Right cardiac atrium (tissue), 5 donors: ENCODE measurements at regions not wholly inside any gene's neighbourhood (a gene's known extent, or its start where the extent isn't known, plus 50 kb on each side); places are given as distances from the start of the nearest gene placed in this dataset.
"Not testable (repeated sequence)": the region's sequence is repeated elsewhere in the genome, so short reads cannot be mapped to it uniquely, and the experiment has no call there.

ENCODE experiments used
- ATAC-seq, 2 donors: fragments of 200-7000 bp; cut with Tn5 transposase; one replicate each; pipeline versions ENCODE4 v1.8.0 to v1.9.1; 2020; ENCODE audit warnings: moderate library complexity in 2 of 2, mild to moderate bottlenecking in 1 of 2
- DNase-seq, 3 donors: peaks; one replicate each; pipeline ENCODE4 v3.0.0-alpha.2; 2020
- H3K27ac ChIP-seq: one replicate; pipeline ENCODE4 v1.5.1; 2013; ENCODE audit warnings: mild to moderate bottlenecking, low read length, control low read depth, moderate library complexity
- H3K27me3 ChIP-seq: one replicate; pipeline ENCODE4 v1.6.1; 2013; ENCODE audit not compliant: control insufficient read depth, insufficient read depth
- H3K4me1 ChIP-seq: one replicate; pipeline ENCODE4 v1.6.1; 2013; ENCODE audit warnings: low read length; ENCODE audit not compliant: control insufficient read depth, insufficient read depth
- H3K4me3 ChIP-seq: one replicate; pipeline ENCODE4 v1.5.1; 2013; ENCODE audit warnings: low read length, control low read depth
- H3K9me3 ChIP-seq: one replicate; pipeline ENCODE4 v1.6.1; 2013; ENCODE audit warnings: low read length; ENCODE audit not compliant: control insufficient read depth
- whole genome bisulfite sequencing: extraction: QIAGEN DNeasy Blood & Tissue Kit; methylation state at CpG from one replicate; pipeline ENCODE4 v1.1.7; 2013; 5-methylcytosine and 5-hydroxymethylcytosine counted together
- intact Hi-C, 4 donors: fragments of 100-400 bp; cut with DNase I; formaldehyde crosslinking; loops; one replicate each; pipeline versions ENCODE4 v1.11.0 to v1.14.0; 2022 to 2023
- donor health status: healthy with polysubstance abuse.
- donor health status: DM: no; HTN: yes; CAD: no.
- donor health status: DM: no; HTN: no; CAD: no.
- donor health status: DM: no; HTN: yes; CAD: no; lungs with severe emphysema.
- donor health status: DM: yes; HTN: yes; CAD: no.

DNA sequence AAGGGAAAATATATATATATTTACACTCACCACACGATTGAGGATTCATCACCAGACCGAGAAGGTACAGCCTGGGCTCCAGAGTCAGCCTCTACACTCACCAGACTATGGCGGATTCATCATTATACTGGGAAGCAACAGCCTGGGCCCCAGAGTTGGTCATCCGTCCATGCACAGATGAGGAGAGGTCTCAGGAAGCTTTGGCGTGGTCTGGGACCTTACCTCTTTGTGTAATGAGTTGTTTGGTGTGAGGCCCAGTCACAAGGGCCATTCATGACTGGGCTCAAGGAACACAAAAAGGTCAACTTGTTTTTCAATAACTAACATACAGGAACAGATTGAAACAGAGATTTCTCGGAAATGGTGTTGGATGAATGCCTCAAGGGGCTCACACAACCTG is 926.1 kb downstream of the FAM133A start:
- DNase-seq (no peak), ATAC-seq (no peak)
- Histone ChIP-seq H3K27ac (no peak overlapping the region), H3K27me3 (no peaks in the 10 kb centered on the region), H3K4me1 (no peaks in the 10 kb centered on the region), H3K9me3 (no peaks in the 10 kb centered on the region), H3K4me3 (no peak overlapping the region)
- WGBS = 77% methylated on average over 6 of the region's 6 CpGs
- intact Hi-C loops = no loop called here

DNA sequence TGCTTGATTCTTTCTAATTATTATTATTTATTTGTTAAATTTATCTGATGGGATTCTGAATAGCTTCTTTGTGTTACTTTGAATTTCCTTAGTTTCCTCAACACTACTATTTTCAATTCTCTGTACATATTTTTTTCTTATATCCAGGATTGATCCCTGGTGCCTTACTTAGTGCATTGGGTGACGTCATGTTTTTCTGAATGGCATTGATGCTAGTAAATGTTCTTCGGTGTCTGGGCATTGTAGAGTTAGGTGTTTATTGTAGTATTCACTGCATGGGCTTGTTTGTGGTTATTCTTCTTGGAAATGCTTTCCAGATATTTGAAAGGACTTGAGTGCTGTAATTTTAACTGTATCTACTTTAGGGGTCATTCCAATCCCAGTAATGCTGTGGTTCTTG is 938.1 kb downstream of the FAM133A start:
- intact Hi-C loops = no loop called here
- ATAC-seq = no peak
- WGBS = 77% methylated on average over 2 of the region's 2 CpGs

DNA sequence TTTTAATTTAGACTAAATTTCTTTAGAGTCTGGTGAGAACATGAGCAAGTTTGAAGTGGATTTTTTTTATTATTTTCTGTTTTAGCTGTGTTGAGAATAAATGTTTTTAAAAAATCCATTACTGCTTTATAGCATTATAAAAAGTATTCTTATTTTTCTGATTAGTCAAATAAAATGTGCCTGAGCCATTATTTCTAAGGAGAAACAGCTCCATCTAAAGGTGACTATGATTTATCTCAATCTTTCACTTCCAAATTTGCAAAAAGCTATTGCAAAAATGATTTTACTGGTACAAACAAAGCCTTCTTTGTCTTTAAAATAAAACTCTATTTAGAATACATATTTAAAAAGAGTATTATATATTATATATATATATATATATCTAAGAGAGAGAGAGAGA is 959.2 kb downstream of the FAM133A start:
- no peaks in the 10 kb centered on the region for H3K9me3 ChIP-seq
- DNase-seq (no peak), ATAC-seq (no peak)
- no peaks in the 10 kb centered on the region for H3K27me3 ChIP-seq
- no peaks in the 10 kb centered on the region for H3K4me1 ChIP-seq
- intact Hi-C loops = no loop called here
- H3K27ac ChIP-seq = no peak overlapping the region
- no peak overlapping the region for H3K4me3 ChIP-seq

More for the DNA sequence above, 938.1 kb downstream of the FAM133A start:
- DNase-seq = no peak
- no peak overlapping the region for H3K4me3 ChIP-seq
- no peaks in the 10 kb centered on the region for H3K9me3 ChIP-seq
- no peaks in the 10 kb centered on the region for H3K4me1 ChIP-seq
- H3K27ac ChIP-seq = no peak overlapping the region
- H3K27me3 ChIP-seq = no peaks in the 10 kb centered on the region

DNA sequence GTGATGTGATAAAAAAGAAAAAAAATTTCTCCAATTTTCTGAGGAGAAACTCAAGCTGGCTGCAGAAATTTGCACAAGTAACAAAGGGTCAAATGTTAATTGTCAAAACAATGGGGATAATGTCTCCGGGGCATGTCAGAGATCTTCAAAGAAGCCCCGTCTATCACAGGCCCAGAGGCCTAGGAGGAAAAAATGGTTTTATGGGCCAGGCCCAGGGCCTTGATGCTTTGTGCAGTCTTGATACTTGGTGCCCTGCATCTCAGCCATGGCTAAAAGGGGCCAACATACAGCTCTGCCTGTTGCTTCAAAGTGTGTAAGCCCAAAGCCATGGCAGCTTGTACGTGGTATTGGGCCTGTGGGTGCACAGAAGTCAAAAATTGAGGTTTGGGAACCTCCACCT is 961.0 kb downstream of the FAM133A start:
- DNase-seq (no peak), ATAC-seq (no peak)
- WGBS = 86% methylated on average over 3 of the region's 3 CpGs
- H3K4me3 ChIP-seq = no peak overlapping the region
- H3K9me3 ChIP-seq = no peaks in the 10 kb centered on the region
- intact Hi-C loops = no loop called here
- H3K27me3 ChIP-seq = no peaks in the 10 kb centered on the region
- no peaks in the 10 kb centered on the region for H3K4me1 ChIP-seq
- no peak overlapping the region for H3K27ac ChIP-seq

DNA sequence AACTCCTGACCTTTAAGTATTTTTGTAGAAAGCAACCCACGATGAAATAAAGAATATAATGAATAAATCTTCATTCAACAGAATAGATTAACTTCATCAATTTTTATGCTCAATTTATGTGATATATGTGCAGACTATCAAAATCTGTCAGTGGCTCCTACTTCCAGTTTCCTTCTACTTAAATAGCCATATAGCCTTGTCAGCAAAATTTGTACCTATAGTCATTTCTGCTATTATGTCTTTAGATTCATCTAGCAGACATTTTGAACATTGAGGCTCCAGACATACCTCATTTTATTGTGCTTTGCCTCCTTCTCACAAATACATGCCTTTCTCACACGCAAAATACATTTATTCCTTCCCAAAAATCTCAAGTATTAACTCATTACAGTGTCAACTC is 971.7 kb downstream of the FAM133A start:
- Histone ChIP-seq H3K4me1 (no peaks in the 10 kb centered on the region), H3K9me3 (no peaks in the 10 kb centered on the region), H3K27ac (no peak overlapping the region), H3K27me3 (no peaks in the 10 kb centered on the region), H3K4me3 (no peak overlapping the region)
- 79% methylated on average over 2 of the region's 2 CpGs for WGBS
- ATAC-seq (no peak), DNase-seq (no peak)
- intact Hi-C loops = no loop called here

DNA sequence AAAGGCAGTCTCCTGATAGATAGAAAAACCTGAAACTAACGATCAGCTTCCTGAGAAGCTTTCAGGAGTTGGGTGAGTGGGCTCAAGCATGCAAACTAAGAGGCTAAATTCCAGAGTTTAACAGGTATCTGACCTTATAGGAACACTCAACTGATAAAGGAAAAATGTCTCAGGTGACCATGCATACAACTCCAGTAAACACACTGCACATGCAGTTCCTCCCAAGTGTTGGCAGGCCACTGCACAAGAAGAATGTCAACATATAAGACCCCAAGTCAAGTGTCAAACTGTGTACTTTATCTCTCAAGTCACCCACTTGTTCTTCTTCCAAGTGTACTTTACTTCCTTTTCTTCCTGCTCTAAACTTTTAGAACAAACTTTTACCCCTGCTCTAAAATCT is 981.2 kb downstream of the FAM133A start:
- no peaks in the 10 kb centered on the region for H3K27me3 ChIP-seq

DNA sequence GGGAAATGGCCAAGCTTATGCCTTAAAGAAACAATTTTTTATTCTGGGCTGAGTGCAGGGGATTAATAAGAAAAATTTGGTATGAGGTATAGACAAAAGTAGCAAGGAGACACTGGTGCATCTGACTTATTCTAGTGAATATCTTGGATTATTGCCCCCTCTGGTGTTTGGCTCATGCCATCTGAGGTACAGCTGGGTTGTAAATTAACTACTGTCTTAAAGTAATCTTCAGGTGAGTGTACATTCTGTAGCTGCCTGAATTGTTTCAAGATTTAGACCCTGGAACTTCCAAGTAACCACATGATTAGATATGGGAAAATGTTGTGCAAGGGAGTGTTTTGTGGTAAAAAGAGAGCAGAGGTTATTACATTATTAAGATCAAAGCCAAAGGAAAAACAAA is 988.7 kb downstream of the FAM133A start:
- Histone ChIP-seq H3K27ac (no peak overlapping the region), H3K27me3 (no peaks in the 10 kb centered on the region), H3K4me1 (no peaks in the 10 kb centered on the region), H3K4me3 (no peak overlapping the region), H3K9me3 (no peaks in the 10 kb centered on the region)
- ATAC-seq (no peak), DNase-seq (no peak)
- intact Hi-C loops = no loop called here

More for the DNA sequence above, 981.2 kb downstream of the FAM133A start:
- no peak overlapping the region for H3K4me3 ChIP-seq
- no peak overlapping the region for H3K27ac ChIP-seq
- WGBS = 44% methylated on average over 1 of the region's 1 CpG
- ATAC-seq = no peak
- DNase-seq = no peak
- H3K4me1 ChIP-seq = no peaks in the 10 kb centered on the region
- intact Hi-C loops = no loop called here
- H3K9me3 ChIP-seq = no peaks in the 10 kb centered on the region

DNA sequence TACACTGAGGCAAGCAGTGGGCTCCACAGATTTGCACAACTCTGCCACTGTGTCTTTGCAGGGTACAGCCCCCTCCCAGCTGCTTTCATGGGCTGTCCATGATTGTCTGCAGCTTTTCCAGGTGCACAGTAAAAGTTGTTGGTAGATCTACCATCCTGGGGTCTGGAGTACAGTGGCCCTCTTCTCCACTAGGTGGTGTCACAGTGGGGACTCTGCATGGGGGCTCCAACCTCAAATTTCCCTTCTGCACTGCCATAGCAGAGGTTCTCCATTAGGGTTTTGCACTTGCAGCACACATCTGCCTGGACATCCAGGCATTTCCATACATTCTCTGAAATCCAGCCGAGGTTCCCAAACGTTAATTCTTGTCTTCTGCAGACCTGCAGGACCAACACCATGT is 1002.3 kb downstream of the FAM133A start:
- Histone ChIP-seq H3K4me1 (no peaks in the 10 kb centered on the region), H3K4me3 (no peak overlapping the region), H3K27me3 (no peaks in the 10 kb centered on the region), H3K9me3 (no peaks in the 10 kb centered on the region), H3K27ac (no peak overlapping the region)
- 76% methylated on average over 2 of the region's 2 CpGs for WGBS
- ATAC-seq (no peak), DNase-seq (no peak)
- intact Hi-C loops = no loop called here

DNA sequence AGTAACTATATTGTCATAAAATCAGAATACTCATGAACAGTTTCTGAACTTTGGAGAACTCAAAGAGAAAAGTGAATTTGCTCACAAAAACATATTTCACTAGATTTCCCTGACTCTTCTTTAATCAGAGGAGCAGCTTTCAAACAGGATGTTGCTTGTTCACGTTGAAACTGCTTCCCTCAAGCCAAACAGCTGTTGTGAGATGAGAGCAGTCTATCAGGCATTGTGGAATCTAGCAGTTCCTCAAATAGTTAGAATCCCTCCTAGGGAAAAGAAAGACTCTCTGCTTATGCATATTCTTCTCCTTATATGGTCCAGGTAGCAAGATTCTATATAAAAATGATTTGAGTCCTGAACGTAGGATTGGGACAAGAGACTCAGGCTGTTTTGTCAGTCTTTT is 1012.1 kb downstream of the FAM133A start:
- Histone ChIP-seq H3K4me1 (no peaks in the 10 kb centered on the region), H3K4me3 (no peak overlapping the region), H3K27me3 (no peaks in the 10 kb centered on the region), H3K27ac (no peak overlapping the region), H3K9me3 (no peaks in the 10 kb centered on the region)
- DNase-seq (no peak), ATAC-seq (no peak)
- 31% methylated on average over 2 of the region's 2 CpGs for WGBS
- intact Hi-C loops = no loop called here

DNA sequence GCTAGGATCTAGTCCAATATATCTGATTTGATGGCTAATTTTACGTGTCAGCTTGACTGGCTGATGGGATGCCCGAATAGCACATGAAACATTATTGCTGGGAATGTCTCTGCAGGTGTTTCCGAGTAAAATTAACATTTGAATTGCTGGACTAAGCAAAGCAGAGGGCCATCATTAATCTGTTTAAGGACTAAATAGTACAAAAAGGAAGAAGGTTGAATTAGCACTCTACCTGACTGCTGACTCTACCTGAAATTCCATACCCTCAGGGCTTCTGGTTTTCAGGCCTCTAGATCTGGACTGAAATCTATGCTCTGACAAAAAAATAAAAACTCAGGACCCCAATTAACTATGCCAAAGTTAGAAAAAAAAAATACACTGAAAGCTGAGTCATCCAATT is 1021.9 kb downstream of the FAM133A start:
- intact Hi-C loops = no loop called here
- DNase-seq = no peak
- H3K27me3 ChIP-seq = no peaks in the 10 kb centered on the region
- no peak for ATAC-seq
- no peak overlapping the region for H3K4me3 ChIP-seq
- no peaks in the 10 kb centered on the region for H3K4me1 ChIP-seq
- 36% methylated on average over 3 of the region's 3 CpGs for WGBS
- H3K27ac ChIP-seq = no peak overlapping the region
- H3K9me3 ChIP-seq = no peaks in the 10 kb centered on the region

DNA sequence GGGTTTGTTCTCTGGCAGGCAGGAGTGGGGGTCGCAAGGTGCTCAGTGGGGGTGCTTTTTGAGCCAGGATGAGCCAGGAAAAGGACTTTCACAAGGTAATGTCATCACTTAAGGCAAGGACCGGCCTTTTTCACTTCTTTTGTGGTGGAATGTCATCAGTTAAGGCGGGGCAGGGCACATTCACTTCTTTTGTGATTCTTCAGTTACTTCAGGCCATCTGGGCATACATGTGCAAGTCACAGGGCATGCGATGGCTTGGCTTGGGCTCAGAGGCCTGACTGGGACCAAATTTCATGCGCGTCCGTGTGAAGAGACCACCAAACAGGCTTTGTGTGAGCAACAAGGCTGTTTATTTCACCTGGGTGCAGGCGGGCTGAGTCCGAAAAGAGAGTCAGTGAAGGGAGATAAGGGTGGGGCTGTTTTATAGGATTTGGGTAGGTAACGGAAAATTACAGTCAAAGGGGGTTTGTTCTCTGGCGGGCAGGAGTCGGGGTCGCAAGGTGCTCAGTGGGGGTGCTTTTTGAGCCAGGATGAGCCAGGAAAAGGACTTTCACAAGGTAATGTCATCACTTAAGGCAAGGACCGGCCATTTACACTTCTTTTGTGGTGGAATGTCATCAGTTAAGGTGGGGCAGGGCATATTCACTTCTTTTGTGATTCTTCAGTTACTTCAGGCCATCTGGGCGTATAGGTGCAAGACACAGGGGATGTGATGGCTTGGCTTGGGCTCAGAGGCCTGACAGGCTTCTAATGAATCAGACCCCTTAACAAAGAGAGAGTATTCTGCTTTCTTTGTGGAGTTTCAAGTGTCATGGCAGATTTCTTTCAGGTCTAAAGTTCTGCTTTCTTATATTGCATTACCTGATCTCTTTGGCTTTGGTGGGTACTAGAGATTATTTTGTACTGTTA is 1030.6 kb downstream of the FAM133A start:
- 84% methylated on average over 13 of the region's 15 CpGs for WGBS
- H3K9me3 ChIP-seq, ATAC-seq, DNase-seq, intact Hi-C loops, H3K4me3 ChIP-seq, H3K4me1 ChIP-seq, H3K27me3 ChIP-seq, H3K27ac ChIP-seq: not testable (repeated sequence)

DNA sequence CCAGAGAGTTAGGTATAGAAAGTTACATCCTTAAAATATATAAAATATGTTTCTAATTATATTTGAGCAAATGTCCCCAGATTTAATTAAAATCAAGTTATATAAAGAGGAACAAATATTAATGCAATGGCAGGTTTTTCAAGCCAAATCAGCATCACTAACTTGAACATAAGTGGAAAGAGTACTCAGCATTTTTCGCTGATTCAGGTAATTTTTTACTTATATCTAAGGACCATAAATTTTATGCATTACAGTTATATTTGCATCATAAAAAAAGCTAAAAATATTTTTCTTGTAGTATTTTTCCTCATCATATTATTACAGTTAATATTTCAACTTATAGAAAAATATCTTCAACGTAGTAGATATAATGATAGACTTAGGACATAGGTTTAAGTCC is 1047.4 kb downstream of the FAM133A start:
- H3K4me1 ChIP-seq = no peaks in the 10 kb centered on the region
- no peaks in the 10 kb centered on the region for H3K9me3 ChIP-seq
- intact Hi-C loops = no loop called here
- DNase-seq = no peak
- H3K27me3 ChIP-seq = no peaks in the 10 kb centered on the region
- 81% methylated on average over 2 of the region's 2 CpGs for WGBS
- no peak overlapping the region for H3K4me3 ChIP-seq
- no peak for ATAC-seq
- H3K27ac ChIP-seq = no peak overlapping the region
